Stomach smooth muscle (tissue), 2 donors: ENCODE measurements at regions not wholly inside any gene's neighbourhood (a gene's known extent, or its start where the extent isn't known, plus 50 kb on each side); places are given as distances from the start of the nearest gene placed in this dataset.

Source experiments
- H3K27ac ChIP-seq: one replicate; pipeline ENCODE4 v1.7.0; 2013; ENCODE audit warnings: mild to moderate bottlenecking, low read length, inconsistent platforms
- H3K27me3 ChIP-seq, 2 donors: one replicate each; pipeline ENCODE4 v1.7.0; 2013; ENCODE audit warnings: low read length in 2 of 2; ENCODE audit not compliant: insufficient read depth in 2 of 2, control insufficient read depth in 1 of 2
- H3K36me3 ChIP-seq, 2 donors: one replicate each; pipeline ENCODE4 v1.7.0; 2013; ENCODE audit warnings: low read length in 2 of 2; ENCODE audit not compliant: control insufficient read depth in 2 of 2, insufficient read depth in 2 of 2
- H3K4me1 ChIP-seq: one replicate; pipeline ENCODE4 v1.7.0; 2013; ENCODE audit warnings: low read length; ENCODE audit not compliant: control insufficient read depth, insufficient read depth
- H3K4me3 ChIP-seq, 2 donors: one replicate each; pipeline ENCODE4 v1.7.0; 2013; ENCODE audit warnings: low read length in 2 of 2
- H3K9ac ChIP-seq, 2 donors: one replicate each; pipeline ENCODE4 v1.7.0; 2013; ENCODE audit warnings: low read length in 2 of 2, mild to moderate bottlenecking in 1 of 2
- H3K9me3 ChIP-seq, 2 donors: one replicate each; pipeline ENCODE4 v1.7.0; 2013; ENCODE audit warnings: low read length in 2 of 2; ENCODE audit not compliant: control insufficient read depth in 2 of 2
- donor health status: healthy.
- donor health status: Pancreatic carcinoma.

- Histone ChIP-seq H3K27ac (no peak overlapping the region), H3K9me3 (no peaks in the 10 kb centered on the region), H3K4me3 (no peak overlapping the region), H3K9ac (no peak overlapping the region), H3K36me3 (no peaks in the 10 kb centered on the region), H3K27me3 (no peaks in the 10 kb centered on the region), H3K4me1 (no peaks in the 10 kb centered on the region)
Measured at GRCh38 chr6:145009711-145010110, 724.6 kb downstream of the UTRN start.

GRCh38 chr6:145012039-145012662 lies 723.2 kb downstream of the EPM2A start:
- Histone ChIP-seq H3K9ac (no peak overlapping the region), H3K4me3 (no peak overlapping the region), H3K27me3 (no peaks in the 10 kb centered on the region), H3K4me1 (peaks cover 5% of the 10 kb centered on the region), H3K36me3 (no peaks in the 10 kb centered on the region), H3K9me3 (no peaks in the 10 kb centered on the region), H3K27ac (no peak overlapping the region)

GRCh38 chr6:145015739-145016558 lies 719.4 kb downstream of the EPM2A start:
- H3K36me3 ChIP-seq = no peaks in the 10 kb centered on the region
- no peak overlapping the region for H3K4me3 ChIP-seq
- H3K27ac ChIP-seq = no peak overlapping the region
- peaks cover 5% of the 10 kb centered on the region for H3K4me1 ChIP-seq
- no peak overlapping the region for H3K9ac ChIP-seq
- H3K27me3 ChIP-seq = no peaks in the 10 kb centered on the region
- H3K9me3 ChIP-seq = no peaks in the 10 kb centered on the region

GRCh38 chr6:145017051-145017450 lies 718.3 kb downstream of the EPM2A start:
- no peaks in the 10 kb centered on the region for H3K36me3 ChIP-seq

GRCh38 chr6:145017516-145017915 lies 717.8 kb downstream of the EPM2A start:
- Histone ChIP-seq H3K27ac (no peak overlapping the region), H3K9ac (no peak overlapping the region), H3K36me3 (no peaks in the 10 kb centered on the region), H3K4me1 (peaks cover 5% of the 10 kb centered on the region), H3K4me3 (no peak overlapping the region), H3K27me3 (no peaks in the 10 kb centered on the region), H3K9me3 (no peaks in the 10 kb centered on the region)

More at GRCh38 chr6:145017051-145017450, 718.3 kb downstream of the EPM2A start:
- H3K4me1 ChIP-seq = peaks cover 5% of the 10 kb centered on the region
- no peak overlapping the region for H3K4me3 ChIP-seq
- no peak overlapping the region for H3K9ac ChIP-seq
- no peaks in the 10 kb centered on the region for H3K27me3 ChIP-seq
- no peak overlapping the region for H3K27ac ChIP-seq
- H3K9me3 ChIP-seq = no peaks in the 10 kb centered on the region

- Histone ChIP-seq H3K4me1 (peaks cover 5% of the 10 kb centered on the region), H3K36me3 (no peaks in the 10 kb centered on the region), H3K9me3 (no peaks in the 10 kb centered on the region), H3K27ac (no peak overlapping the region), H3K4me3 (no peak overlapping the region), H3K9ac (no peak overlapping the region), H3K27me3 (no peaks in the 10 kb centered on the region)
Measured at GRCh38 chr6:145018027-145018426, 717.3 kb downstream of the EPM2A start.

- no peaks in the 10 kb centered on the region for H3K36me3 ChIP-seq
- no peak overlapping the region for H3K4me3 ChIP-seq
- H3K9me3 ChIP-seq = no peaks in the 10 kb centered on the region
- H3K27me3 ChIP-seq = no peaks in the 10 kb centered on the region
- peaks cover 5% of the 10 kb centered on the region for H3K4me1 ChIP-seq
- H3K9ac ChIP-seq = no peak overlapping the region
- H3K27ac ChIP-seq = no peak overlapping the region
Measured at GRCh38 chr6:145020114-145020513, 715.2 kb downstream of the EPM2A start.

- no peak overlapping the region for H3K9ac ChIP-seq
- no peaks in the 10 kb centered on the region for H3K27me3 ChIP-seq
- no peak overlapping the region for H3K4me3 ChIP-seq
- H3K36me3 ChIP-seq = no peaks in the 10 kb centered on the region
- H3K9me3 ChIP-seq = no peaks in the 10 kb centered on the region
- H3K4me1 ChIP-seq = peaks cover 5% of the 10 kb centered on the region
- H3K27ac ChIP-seq = no peak overlapping the region
Measured at GRCh38 chr6:145020543-145020942, 714.8 kb downstream of the EPM2A start.

GRCh38 chr6:145022199-145022796 lies 713.0 kb downstream of the EPM2A start:
- Histone ChIP-seq H3K9ac (no peak overlapping the region), H3K9me3 (no peaks in the 10 kb centered on the region), H3K4me3 (no peak overlapping the region), H3K27me3 (no peaks in the 10 kb centered on the region), H3K36me3 (no peaks in the 10 kb centered on the region), H3K4me1 (no peaks in the 10 kb centered on the region), H3K27ac (no peak overlapping the region)

- no peak overlapping the region for H3K4me3 ChIP-seq
- no peaks in the 10 kb centered on the region for H3K9me3 ChIP-seq
- no peak overlapping the region for H3K9ac ChIP-seq
- H3K4me1 ChIP-seq = no peaks in the 10 kb centered on the region
- H3K27me3 ChIP-seq = no peaks in the 10 kb centered on the region
- H3K36me3 ChIP-seq = no peaks in the 10 kb centered on the region
- no peak overlapping the region for H3K27ac ChIP-seq
Measured at GRCh38 chr6:145023116-145023726, 712.1 kb downstream of the EPM2A start.
